ENCODE measurements at regions not wholly inside any gene's neighbourhood (a gene's known extent, or its start where the extent isn't known, plus 50 kb on each side); places are given as distances from the start of the nearest gene placed in this dataset.

GRCh38 chr1:38129971-38130370, 83.4 kb upstream of the POU3F1 start:
- Histone ChIP-seq H3K27me3 (ENCODE audit: control insufficient read depth in 2 of 2, insufficient read depth in 2 of 2, low read length in 2 of 2) (peaks cover 42 to 89% of the 10 kb centered on the region in 2 experiments), H3K9ac (ENCODE audit: insufficient read depth in 1 of 2, low read depth in 2 of 2, low read length in 2 of 2) (no peak overlapping the region), H3K9me1 (ENCODE audit: control insufficient read depth, insufficient read depth, low read length) (no peaks in the 10 kb centered on the region), H3K79me2 (ENCODE audit: control insufficient read depth, insufficient read depth, low read length) (no peaks in the 10 kb centered on the region), H3K27ac (ENCODE audit: extremely low read depth, low read depth, low read length) (no peak overlapping the region), H3K4me2 (ENCODE audit: insufficient read depth, low read length) (no peak overlapping the region), H3K9me3 (replicated peaks; ENCODE audit: control insufficient read depth, insufficient read depth, low read depth, low read length) (no peaks in the 10 kb centered on the region), H3K36me3 (ENCODE audit: control insufficient read depth, insufficient read depth, low read length) (no peaks in the 10 kb centered on the region), H2AFZ (ENCODE audit: low read depth, low read length) (no peak overlapping the region), H3K4me3 (no peak overlapping the region), H4K20me1 (replicated peaks; ENCODE audit: control insufficient read depth, insufficient read depth, low read length) (peaks cover 23% of the 10 kb centered on the region), H3K4me1 (replicated peaks in 1 of 2; ENCODE audit: control insufficient read depth in 2 of 2, insufficient read depth in 2 of 2, low read length in 2 of 2) (peaks cover 0 to 10% of the 10 kb centered on the region in 2 experiments; a peak in 1 of 5 replicates)
- FAIRE-seq = no peak
- CTCF ChIA-PET (ENCODE audit: low intra/inter-chr PET ratio) = interaction anchor here (1.0 kb wide), 1 partner anchor 447 kb away, joined by 3 read pairs; no protein-coding TSS in a partner anchor
- in situ Hi-C loops (cut with MboI) (no loop called here), intact Hi-C loops (cut with micrococcal nuclease) (no loop called here)
- no TSS peak for BruUV-seq (replicated peaks)
- POLR2A ChIA-PET = interaction anchor here (0.5 to 0.9 kb wide), 2 partner anchors 15 to 96 kb away, joined by 3 read pairs; no protein-coding TSS in a partner anchor
- TF ChIP-seq ZSCAN29 (IDR thresholded peaks at IDR 0.05) (no peak), SAFB2 (IDR thresholded peaks at IDR 0.05; ENCODE audit: borderline replicate concordance, low read depth, low read length, severe bottlenecking) (no peak), COPS2 (conservative IDR thresholded peaks at IDR 0.05) (no peak), SMAD4 (CRISPR knock-in tag; conservative IDR thresholded peaks at IDR 0.05) (no peak), ZNF584 (CRISPR knock-in tag; IDR thresholded peaks at IDR 0.05; ENCODE audit: low read depth) (no peak), NBN (IDR thresholded peaks at IDR 0.05; ENCODE audit: low read depth) (no peak), CHD4 (IDR thresholded peaks at IDR 0.05; ENCODE audit: insufficient read depth, insufficient replicate concordance, low read depth, low read length, poor library complexity, severe bottlenecking) (no peak), MTA2 (IDR thresholded peaks at IDR 0.05; ENCODE audit: low read depth) (no peak)
- TF ChIP-seq, protein P1, sequence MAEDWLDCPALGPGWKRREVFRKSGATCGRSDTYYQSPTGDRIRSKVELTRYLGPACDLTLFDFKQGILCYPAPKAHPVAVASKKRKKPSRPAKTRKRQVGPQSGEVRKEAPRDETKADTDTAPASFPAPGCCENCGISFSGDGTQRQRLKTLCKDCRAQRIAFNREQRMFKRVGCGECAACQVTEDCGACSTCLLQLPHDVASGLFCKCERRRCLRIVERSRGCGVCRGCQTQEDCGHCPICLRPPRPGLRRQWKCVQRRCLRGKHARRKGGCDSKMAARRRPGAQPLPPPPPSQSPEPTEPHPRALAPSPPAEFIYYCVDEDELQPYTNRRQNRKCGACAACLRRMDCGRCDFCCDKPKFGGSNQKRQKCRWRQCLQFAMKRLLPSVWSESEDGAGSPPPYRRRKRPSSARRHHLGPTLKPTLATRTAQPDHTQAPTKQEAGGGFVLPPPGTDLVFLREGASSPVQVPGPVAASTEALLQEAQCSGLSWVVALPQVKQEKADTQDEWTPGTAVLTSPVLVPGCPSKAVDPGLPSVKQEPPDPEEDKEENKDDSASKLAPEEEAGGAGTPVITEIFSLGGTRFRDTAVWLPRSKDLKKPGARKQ (CRISPR knock-in tag; IDR thresholded peaks at IDR 0.05) = no peak
- TF ChIP-seq, protein P2, sequence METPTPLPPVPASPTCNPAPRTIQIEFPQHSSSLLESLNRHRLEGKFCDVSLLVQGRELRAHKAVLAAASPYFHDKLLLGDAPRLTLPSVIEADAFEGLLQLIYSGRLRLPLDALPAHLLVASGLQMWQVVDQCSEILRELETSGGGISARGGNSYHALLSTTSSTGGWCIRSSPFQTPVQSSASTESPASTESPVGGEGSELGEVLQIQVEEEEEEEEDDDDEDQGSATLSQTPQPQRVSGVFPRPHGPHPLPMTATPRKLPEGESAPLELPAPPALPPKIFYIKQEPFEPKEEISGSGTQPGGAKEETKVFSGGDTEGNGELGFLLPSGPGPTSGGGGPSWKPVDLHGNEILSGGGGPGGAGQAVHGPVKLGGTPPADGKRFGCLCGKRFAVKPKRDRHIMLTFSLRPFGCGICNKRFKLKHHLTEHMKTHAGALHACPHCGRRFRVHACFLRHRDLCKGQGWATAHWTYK (CRISPR knock-in tag; IDR thresholded peaks at IDR 0.05) = no peak
- no peak for DNase-seq (ENCODE audit: extremely low read depth in 1 of 4, low spot score in 3 of 4)
- WGBS (ENCODE audit: insufficient coverage, low coverage, missing lambda C conversion rate) = 0% methylated on average over 2 of the region's 2 CpGs
- no peak; the same call in 2 of the 3 replicates for ATAC-seq

Measured in K562 (cell line).